ENCODE measurements at regions not wholly inside any gene's neighbourhood (a gene's known extent, or its start where the extent isn't known, plus 50 kb on each side); places are given as distances from the start of the nearest gene placed in this dataset.

DNA sequence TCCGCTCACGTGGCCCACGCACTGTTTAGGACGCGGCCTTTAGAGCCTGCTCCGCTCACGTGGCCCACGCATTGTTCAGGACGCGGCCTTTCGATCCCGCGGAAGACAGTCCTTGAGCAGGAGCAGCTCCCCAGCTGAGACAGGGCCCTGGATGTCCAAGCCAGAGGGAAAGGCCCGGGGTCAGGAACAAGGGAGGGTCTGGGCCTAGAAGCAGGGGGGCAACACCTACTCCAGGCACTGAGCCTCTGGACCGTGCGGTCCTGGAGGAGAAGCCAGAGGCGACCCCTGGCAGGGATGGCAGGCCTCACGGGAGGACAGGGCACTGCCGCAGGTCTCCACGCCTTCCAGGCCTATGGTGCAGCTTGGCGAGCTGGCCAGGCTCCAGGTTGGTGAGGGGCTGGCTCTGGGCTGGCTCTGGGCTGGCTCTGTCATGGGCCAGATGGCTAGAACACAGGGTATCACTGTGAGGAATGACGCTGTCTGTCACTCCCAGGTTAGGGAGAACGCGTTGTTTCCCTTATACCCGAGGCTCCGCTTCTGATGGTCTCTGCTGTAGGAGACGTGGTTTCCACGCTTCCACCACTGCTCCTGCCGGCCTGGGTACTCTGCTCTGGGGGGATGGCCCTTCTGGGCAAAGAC is 341.7 kb downstream of the TMEM121 start:
- TF ChIP-seq, protein P1, sequence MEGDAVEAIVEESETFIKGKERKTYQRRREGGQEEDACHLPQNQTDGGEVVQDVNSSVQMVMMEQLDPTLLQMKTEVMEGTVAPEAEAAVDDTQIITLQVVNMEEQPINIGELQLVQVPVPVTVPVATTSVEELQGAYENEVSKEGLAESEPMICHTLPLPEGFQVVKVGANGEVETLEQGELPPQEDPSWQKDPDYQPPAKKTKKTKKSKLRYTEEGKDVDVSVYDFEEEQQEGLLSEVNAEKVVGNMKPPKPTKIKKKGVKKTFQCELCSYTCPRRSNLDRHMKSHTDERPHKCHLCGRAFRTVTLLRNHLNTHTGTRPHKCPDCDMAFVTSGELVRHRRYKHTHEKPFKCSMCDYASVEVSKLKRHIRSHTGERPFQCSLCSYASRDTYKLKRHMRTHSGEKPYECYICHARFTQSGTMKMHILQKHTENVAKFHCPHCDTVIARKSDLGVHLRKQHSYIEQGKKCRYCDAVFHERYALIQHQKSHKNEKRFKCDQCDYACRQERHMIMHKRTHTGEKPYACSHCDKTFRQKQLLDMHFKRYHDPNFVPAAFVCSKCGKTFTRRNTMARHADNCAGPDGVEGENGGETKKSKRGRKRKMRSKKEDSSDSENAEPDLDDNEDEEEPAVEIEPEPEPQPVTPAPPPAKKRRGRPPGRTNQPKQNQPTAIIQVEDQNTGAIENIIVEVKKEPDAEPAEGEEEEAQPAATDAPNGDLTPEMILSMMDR (IDR thresholded peaks at IDR 0.05) = no peak
- no peak for TF ChIP-seq POLR2A (IDR thresholded peaks at IDR 0.05)
